ENCODE measurements at regions not wholly inside any gene's neighbourhood (a gene's known extent, or its start where the extent isn't known, plus 50 kb on each side); places are given as distances from the start of the nearest gene placed in this dataset.

GRCh38 chr4:32700838-32701237 is 1980.7 kb downstream of the PCDH7 start:
- TF ChIP-seq RAD21 (IDR thresholded peaks at IDR 0.05; ENCODE audit: low read depth) = no peak
- no peak for TF ChIP-seq REST (IDR thresholded peaks at IDR 0.05; ENCODE audit: low read depth)
- TF ChIP-seq TEAD4 (IDR thresholded peaks at IDR 0.05) = no peak
